Keratinocyte (primary cell): ENCODE measurements at regions not wholly inside any gene's neighbourhood (a gene's known extent, or its start where the extent isn't known, plus 50 kb on each side); places are given as distances from the start of the nearest gene placed in this dataset.

Experiments
- DNase-seq: peaks from one replicate; pipeline ENCODE4 v3.0.0-alpha.2; 2011; ENCODE audit warnings: low read depth, missing footprints, low spot score
- FAIRE-seq: peaks from 2 replicates; lab custom pipeline; 2011; peaks lifted over from hg19 to GRCh38; lab: Jason Lieb, UNC
- H2AFZ ChIP-seq: 2 replicates; pipeline ENCODE4 v1.6.0; 2012; ENCODE audit warnings: low read length, control low read depth, inconsistent platforms; ENCODE audit not compliant: control insufficient read depth
- H3K27ac ChIP-seq: 2 replicates; pipeline ENCODE4 v1.5.1; 2011; ENCODE audit warnings: low read length; ENCODE audit not compliant: control insufficient read depth, insufficient read depth
- H3K27me3 ChIP-seq: 3 replicates; pipeline ENCODE4 v1.6.0; 2011; ENCODE audit warnings: low read length; ENCODE audit not compliant: control insufficient read depth, insufficient read depth; ENCODE audit errors: extremely low read depth
- H3K36me3 ChIP-seq, 2 experiments: 2 replicates in 1 of 2; 3 replicates in 1 of 2; pipeline ENCODE4 v1.5.1; 2011; ENCODE audit warnings: low read length in 2 of 2, mild to moderate bottlenecking in 1 of 2; ENCODE audit not compliant: control insufficient read depth in 2 of 2, insufficient read depth in 2 of 2; ENCODE audit errors: extremely low read depth in 1 of 2
- H3K4me1 ChIP-seq: 3 replicates; pipeline ENCODE4 v1.5.1; 2011; ENCODE audit warnings: low read length; ENCODE audit not compliant: control insufficient read depth, insufficient read depth; ENCODE audit errors: extremely low read depth
- H3K4me2 ChIP-seq: 3 replicates; pipeline ENCODE4 v1.6.0; 2011; ENCODE audit warnings: low read depth, low read length; ENCODE audit not compliant: control insufficient read depth, insufficient read depth; ENCODE audit errors: extremely low read depth
- H3K4me3 ChIP-seq, 3 experiments: fragments of 200-600 bp in 1 of 3; sonication (generic) in 1 of 3; 2 replicates in 2 of 3; 3 replicates in 1 of 3; pipeline ENCODE4 v1.5.1; 2011 to 2016; ENCODE audit warnings: low read length in 3 of 3, mild to moderate bottlenecking in 3 of 3, control low read depth in 2 of 3, inconsistent platforms in 1 of 3, low read depth in 1 of 3, mixed read lengths in 1 of 3, mixed run types in 1 of 3, moderate library complexity in 1 of 3; ENCODE audit not compliant: control insufficient read depth in 2 of 3, insufficient read depth in 2 of 3; ENCODE audit errors: extremely low read depth in 1 of 3
- H3K79me2 ChIP-seq: 2 replicates; pipeline ENCODE4 v1.6.0; 2012; ENCODE audit warnings: low read length; ENCODE audit not compliant: control insufficient read depth, insufficient read depth
- H3K9ac ChIP-seq: 3 replicates; pipeline ENCODE4 v1.6.0; 2011; ENCODE audit warnings: low read length; ENCODE audit not compliant: control insufficient read depth, insufficient read depth; ENCODE audit errors: extremely low read depth
- H3K9me1 ChIP-seq: 3 replicates; pipeline ENCODE4 v1.6.0; 2011; ENCODE audit warnings: low read length; ENCODE audit not compliant: control insufficient read depth, insufficient read depth; ENCODE audit errors: extremely low read depth
- H3K9me3 ChIP-seq: 2 replicates; pipeline ENCODE4 v1.5.1; 2012; ENCODE audit warnings: low read depth, low read length; ENCODE audit not compliant: control insufficient read depth
- H4K20me1 ChIP-seq: 3 replicates; pipeline ENCODE4 v1.6.0; 2011; ENCODE audit warnings: low read length; ENCODE audit not compliant: control insufficient read depth, insufficient read depth; ENCODE audit errors: extremely low read depth
- CTCF ChIP-seq, 3 experiments: IDR thresholded peaks in 1 of 3; conservative IDR thresholded peaks in 1 of 3; optimal IDR thresholded peaks in 1 of 3; 2 replicates in 2 of 3; 3 replicates in 1 of 3; pipeline versions ENCODE3 to v1.5.1; 2011; ENCODE audit warnings: low read length in 3 of 3, mild to moderate bottlenecking in 3 of 3, moderate library complexity in 2 of 3, control low read depth in 1 of 3, inconsistent platforms in 1 of 3; ENCODE audit not compliant: insufficient read depth in 2 of 3; ENCODE audit errors: extremely low read depth in 1 of 3
- EZH2 ChIP-seq: IDR thresholded peaks from one replicate; pipeline ENCODE4 v1.6.1; 2012; ENCODE audit warnings: inconsistent platforms, mild to moderate bottlenecking, low read length, moderate library complexity
- dilution Hi-C: fragments of 300-500 bp; cut with MboI; formaldehyde crosslinking; loops from one replicate; pipeline ENCODE4 v1.7.0; 2020; ENCODE audit warnings: low sequenced_read_pairs; ENCODE audit not compliant: extremely low pct_ligation_motif_present

GRCh38 chr7:135731-136645 lies 56.4 kb upstream of the FAM20C start:
- no peaks in the 10 kb centered on the region for H3K9me3 ChIP-seq
- no peaks in the 10 kb centered on the region for H3K36me3 ChIP-seq
- H3K4me2 ChIP-seq = no peak overlapping the region
- H3K27me3 ChIP-seq = peaks cover 10% of the 10 kb centered on the region
- H3K4me1 ChIP-seq = no peaks in the 10 kb centered on the region
- TF ChIP-seq EZH2 = no peak
- TF ChIP-seq CTCF (optimal IDR thresholded peaks at IDR 0.05 in 1 of 3, IDR thresholded peaks at IDR 0.05 in 1 of 3, conservative IDR thresholded peaks at IDR 0.05 in 1 of 3; ENCODE audit: extremely low read depth in 1 of 3, insufficient read depth in 2 of 3, low read length in 3 of 3) = no peak
- H3K9ac ChIP-seq = no peak overlapping the region
- H2AFZ ChIP-seq = no peak overlapping the region
- no peak overlapping the region for H3K4me3 ChIP-seq
- no peak for FAIRE-seq
- no peak overlapping the region for H3K27ac ChIP-seq
- no peaks in the 10 kb centered on the region for H4K20me1 ChIP-seq
- no peaks in the 10 kb centered on the region for H3K79me2 ChIP-seq
- dilution Hi-C loops = no loop called here
- no peak for DNase-seq
- no peaks in the 10 kb centered on the region for H3K9me1 ChIP-seq

DNA sequence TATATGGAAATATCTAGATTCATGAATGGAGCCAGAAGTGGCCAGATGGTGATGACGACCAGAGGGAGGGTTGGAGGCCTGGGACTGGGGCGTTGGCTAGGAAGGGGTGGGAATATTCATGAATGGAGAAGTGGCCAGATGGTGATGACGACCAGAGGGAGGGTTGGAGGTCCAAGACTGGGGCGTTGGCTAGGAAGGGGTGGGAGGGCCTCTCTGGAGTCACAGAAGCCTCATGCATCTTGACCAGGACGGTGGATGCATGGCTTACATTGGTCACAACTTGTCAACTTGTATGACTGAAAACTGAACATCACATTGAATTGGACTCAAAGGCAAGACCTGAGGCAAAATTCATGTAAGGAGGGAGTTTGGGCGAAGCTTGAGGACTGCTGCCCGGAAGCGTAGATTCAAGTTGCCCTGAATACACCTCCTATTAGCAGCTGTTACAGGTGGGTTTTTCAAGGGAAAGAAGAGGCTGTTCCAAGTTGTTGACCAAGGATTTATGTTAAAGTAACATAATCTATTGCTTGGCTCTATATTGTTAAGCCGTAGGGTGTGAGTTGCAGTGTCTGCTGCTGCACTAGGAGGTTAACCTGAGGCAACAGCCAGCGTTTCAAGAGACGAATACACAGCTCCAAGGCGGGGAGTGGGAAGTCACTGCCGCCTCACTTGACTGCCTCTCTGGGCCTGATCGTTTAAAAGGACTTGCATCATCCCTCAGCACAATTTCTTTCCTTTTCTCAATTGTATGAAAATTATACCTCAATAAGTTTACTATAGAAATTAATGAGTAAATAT lies 55.1 kb upstream of the FAM20C start:
- H3K9me3 ChIP-seq = no peaks in the 10 kb centered on the region
- DNase-seq (no peak), FAIRE-seq (no peak)
- TF ChIP-seq EZH2 (no peak), CTCF (optimal IDR thresholded peaks at IDR 0.05 in 1 of 3, IDR thresholded peaks at IDR 0.05 in 1 of 3, conservative IDR thresholded peaks at IDR 0.05 in 1 of 3; ENCODE audit: extremely low read depth in 1 of 3, insufficient read depth in 2 of 3, low read length in 3 of 3) (no peak)
- H3K9me1 ChIP-seq = no peaks in the 10 kb centered on the region
- H3K4me3 ChIP-seq = no peak overlapping the region
- no peaks in the 10 kb centered on the region for H3K79me2 ChIP-seq
- no peak overlapping the region for H2AFZ ChIP-seq
- peaks cover 7% of the 10 kb centered on the region for H3K27me3 ChIP-seq
- dilution Hi-C loops = no loop called here
- H4K20me1 ChIP-seq = no peaks in the 10 kb centered on the region
- no peaks in the 10 kb centered on the region for H3K4me1 ChIP-seq
- no peak overlapping the region for H3K27ac ChIP-seq
- no peak overlapping the region for H3K9ac ChIP-seq
- no peak overlapping the region for H3K4me2 ChIP-seq
- no peaks in the 10 kb centered on the region for H3K36me3 ChIP-seq
